ENCODE measurements at regions not wholly inside any gene's neighbourhood (a gene's known extent, or its start where the extent isn't known, plus 50 kb on each side); places are given as distances from the start of the nearest gene placed in this dataset.

DNA sequence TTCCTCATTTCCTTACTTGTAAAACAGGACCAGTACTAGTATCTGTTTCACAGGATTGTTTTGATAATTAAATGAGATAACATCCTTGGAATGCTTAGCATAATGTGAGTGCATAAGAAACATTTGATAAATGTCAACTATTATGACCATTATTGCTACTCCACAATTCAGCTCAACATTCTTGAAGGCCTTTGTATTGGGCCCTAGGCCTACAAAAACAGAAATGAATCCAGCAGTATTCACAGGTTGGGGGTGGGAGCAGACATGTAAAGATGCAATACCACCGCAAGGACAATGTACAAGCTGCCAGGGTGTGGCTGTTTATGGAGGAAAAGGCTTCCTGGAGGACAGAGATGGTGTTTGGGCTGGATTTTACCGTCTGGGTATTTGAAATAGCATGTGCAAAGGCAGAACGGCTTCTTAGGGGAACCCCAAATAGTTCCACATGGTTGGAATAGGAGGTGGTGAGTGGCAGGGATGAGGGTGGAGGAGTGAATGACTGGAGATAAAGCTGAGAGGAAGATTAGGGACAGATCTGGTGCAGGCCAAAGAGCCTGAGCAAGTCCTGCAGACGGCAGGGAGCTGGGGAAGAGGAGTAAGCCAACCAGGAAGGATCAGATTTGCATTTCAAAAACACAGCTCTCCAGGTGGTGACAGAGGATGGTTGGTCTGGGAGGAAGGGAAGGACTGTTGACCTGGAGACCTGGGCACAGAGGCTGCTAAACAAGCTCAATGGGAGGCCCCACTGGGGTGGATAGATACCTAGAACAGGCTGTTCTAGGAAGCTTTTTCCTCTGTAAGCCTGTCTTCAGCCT lies 57.0 kb upstream of the EPB41L1 start:
- no peak for TF ChIP-seq POLR2A (IDR thresholded peaks at IDR 0.05)
- TF ChIP-seq, protein P1, sequence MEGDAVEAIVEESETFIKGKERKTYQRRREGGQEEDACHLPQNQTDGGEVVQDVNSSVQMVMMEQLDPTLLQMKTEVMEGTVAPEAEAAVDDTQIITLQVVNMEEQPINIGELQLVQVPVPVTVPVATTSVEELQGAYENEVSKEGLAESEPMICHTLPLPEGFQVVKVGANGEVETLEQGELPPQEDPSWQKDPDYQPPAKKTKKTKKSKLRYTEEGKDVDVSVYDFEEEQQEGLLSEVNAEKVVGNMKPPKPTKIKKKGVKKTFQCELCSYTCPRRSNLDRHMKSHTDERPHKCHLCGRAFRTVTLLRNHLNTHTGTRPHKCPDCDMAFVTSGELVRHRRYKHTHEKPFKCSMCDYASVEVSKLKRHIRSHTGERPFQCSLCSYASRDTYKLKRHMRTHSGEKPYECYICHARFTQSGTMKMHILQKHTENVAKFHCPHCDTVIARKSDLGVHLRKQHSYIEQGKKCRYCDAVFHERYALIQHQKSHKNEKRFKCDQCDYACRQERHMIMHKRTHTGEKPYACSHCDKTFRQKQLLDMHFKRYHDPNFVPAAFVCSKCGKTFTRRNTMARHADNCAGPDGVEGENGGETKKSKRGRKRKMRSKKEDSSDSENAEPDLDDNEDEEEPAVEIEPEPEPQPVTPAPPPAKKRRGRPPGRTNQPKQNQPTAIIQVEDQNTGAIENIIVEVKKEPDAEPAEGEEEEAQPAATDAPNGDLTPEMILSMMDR (IDR thresholded peaks at IDR 0.05) = peak in 1 of 5 experiments; percentile 26
- TF ChIP-seq EP300 (IDR thresholded peaks at IDR 0.05; ENCODE audit: low read depth) = no peak
- TF ChIP-seq POLR2AphosphoS5 (IDR thresholded peaks at IDR 0.05) = peak in 1 of 3 donors; percentile 5
